GM23338 (cell line): ENCODE measurements at regions not wholly inside any gene's neighbourhood (a gene's known extent, or its start where the extent isn't known, plus 50 kb on each side); places are given as distances from the start of the nearest gene placed in this dataset.

Experiments
- ATAC-seq: fragments of 200-7000 bp; cut with Tn5 transposase; 3 replicates; pipeline ENCODE4 v1.9.1; 2020
- DNase-seq: peaks from one replicate; pipeline ENCODE4 v3.0.0-alpha.2; 2015; ENCODE audit warnings: low spot score
- H2AFZ ChIP-seq: fragments of 200-600 bp; sonication (generic); 2 replicates; pipeline ENCODE4 v1.8.0; 2016; ENCODE audit warnings: antibody characterized with exemption, mild to moderate bottlenecking, moderate library complexity
- H3F3A ChIP-seq: fragments of 200-600 bp; sonication (generic); replicated peaks from 2 replicates; pipeline ENCODE4 v1.8.0; 2017; ENCODE audit warnings: antibody characterized with exemption, mixed run types, low read depth
- H3K27ac ChIP-seq: fragments of 200-600 bp; sonication (generic); 2 replicates; pipeline ENCODE4 v1.6.1; 2016; ENCODE audit warnings: low read depth
- H3K27me3 ChIP-seq: fragments of 200-600 bp; sonication (generic); 2 replicates; pipeline ENCODE4 v1.8.0; 2016; ENCODE audit warnings: mild to moderate bottlenecking, mixed run types, moderate library complexity; ENCODE audit not compliant: insufficient read depth
- H3K36me3 ChIP-seq: fragments of 200-600 bp; sonication (generic); 2 replicates; pipeline ENCODE4 v1.8.0; 2016; ENCODE audit warnings: mild to moderate bottlenecking; ENCODE audit not compliant: insufficient read depth
- H3K4me1 ChIP-seq: fragments of 200-600 bp; sonication (generic); 2 replicates; pipeline ENCODE4 v1.8.0; 2016; ENCODE audit warnings: mild to moderate bottlenecking, moderate library complexity; ENCODE audit not compliant: insufficient read depth
- H3K4me2 ChIP-seq: fragments of 200-600 bp; sonication (generic); 2 replicates; pipeline ENCODE4 v1.7.1; 2017; ENCODE audit warnings: mixed run types
- H3K4me3 ChIP-seq: fragments of 200-600 bp; sonication (generic); 2 replicates; pipeline ENCODE4 v1.6.1; 2016; ENCODE audit warnings: mixed run types
- H3K79me2 ChIP-seq: fragments of 200-600 bp; sonication (generic); replicated peaks from 2 replicates; pipeline ENCODE4 v1.8.0; 2017; ENCODE audit warnings: mild to moderate bottlenecking; ENCODE audit not compliant: insufficient read depth
- H3K9me2 ChIP-seq: fragments of 200-600 bp; sonication (generic); 2 replicates; pipeline ENCODE4 v1.8.0; 2017; ENCODE audit not compliant: insufficient read depth
- H4K20me1 ChIP-seq: fragments of 200-600 bp; sonication (generic); replicated peaks from 2 replicates; pipeline ENCODE4 v1.8.0; 2017; ENCODE audit warnings: mild to moderate bottlenecking; ENCODE audit not compliant: insufficient read depth
- H3K27ac Mint-ChIP-seq: 2 replicates; pipeline ENCODE4 v1.8.0; 2020; ENCODE audit warnings: inconsistent platforms, mild to moderate bottlenecking, moderate library complexity, mixed read lengths
- H3K27me3 Mint-ChIP-seq: 3 replicates; pipeline ENCODE4 v1.8.0; 2022; ENCODE audit warnings: low read depth, mild to moderate bottlenecking, moderate library complexity, mixed read lengths, inconsistent platforms; ENCODE audit not compliant: insufficient read depth, poor library complexity
- H3K36me3 Mint-ChIP-seq: 3 replicates; pipeline ENCODE4 v1.8.0; 2021; ENCODE audit warnings: low read depth, mild to moderate bottlenecking, inconsistent platforms, moderate library complexity, mixed read lengths
- H3K4me1 Mint-ChIP-seq: 3 replicates; pipeline ENCODE4 v1.8.0; 2020; ENCODE audit warnings: mild to moderate bottlenecking, inconsistent platforms, mixed read lengths
- H3K4me3 Mint-ChIP-seq: 3 replicates; pipeline ENCODE4 v1.8.0; 2021; ENCODE audit warnings: moderate library complexity, mild to moderate bottlenecking, inconsistent platforms, mixed read lengths
- H3K9me3 Mint-ChIP-seq: 3 replicates; pipeline ENCODE4 v1.8.0; 2020; ENCODE audit warnings: moderate library complexity, mild to moderate bottlenecking, inconsistent platforms, mixed read lengths
- CREB1 ChIP-seq: fragments of 250-450 bp; sonication (Bioruptor Pico); IDR thresholded peaks from 2 replicates; pipeline ENCODE4 v1.5.0; 2020; ENCODE audit warnings: low read depth, mild to moderate bottlenecking, moderate library complexity
- CTCF ChIP-seq, 2 experiments: fragments of 200-600 bp in 1 of 2; sonication (generic) in 1 of 2; conservative IDR thresholded peaks; 2 replicates each; pipeline versions ENCODE4 v1.5.1 to v1.6.1; 2016 to 2017; ENCODE audit warnings: antibody characterized with exemption in 2 of 2, low read depth in 2 of 2, mild to moderate bottlenecking in 2 of 2, moderate library complexity in 1 of 2
- ETS1 ChIP-seq: IDR thresholded peaks from 2 replicates; pipeline ENCODE4 v1.6.1; 2016; ENCODE audit warnings: antibody characterized with exemption
- EZH2 ChIP-seq: fragments of 200-600 bp; sonication (generic); IDR thresholded peaks from one replicate; pipeline ENCODE4 v1.8.0; 2017; ENCODE audit warnings: antibody characterized with exemption, mild to moderate bottlenecking, low read depth; ENCODE audit not compliant: unreplicated experiment
- EZH2phosphoT487 ChIP-seq: fragments of 200-600 bp; sonication (generic); IDR thresholded peaks from one replicate; pipeline ENCODE4 v1.8.1; 2018; ENCODE audit warnings: antibody characterized with exemption; ENCODE audit not compliant: unreplicated experiment
- JUNB ChIP-seq: IDR thresholded peaks from one replicate; pipeline ENCODE4 v1.6.1; 2016; ENCODE audit warnings: antibody characterized with exemption; ENCODE audit not compliant: unreplicated experiment
- NANOG ChIP-seq: IDR thresholded peaks from 2 replicates; pipeline ENCODE4 v1.6.1; 2016; ENCODE audit warnings: antibody characterized with exemption, borderline replicate concordance
- POLR2AphosphoS5 ChIP-seq: IDR thresholded peaks from 2 replicates; pipeline ENCODE4 v1.6.1; 2016; ENCODE audit warnings: antibody characterized with exemption, low read depth
- REST ChIP-seq: IDR thresholded peaks from one replicate; pipeline ENCODE4 v1.6.1; 2018; ENCODE audit warnings: antibody characterized with exemption; ENCODE audit not compliant: unreplicated experiment
- STAT1 ChIP-seq: IDR thresholded peaks from one replicate; pipeline ENCODE4 v1.6.1; 2016; ENCODE audit warnings: antibody characterized with exemption; ENCODE audit not compliant: unreplicated experiment
- ZNF114 ChIP-seq: fragments of 250-450 bp; sonication (Bioruptor Pico); IDR thresholded peaks from 2 replicates; pipeline ENCODE4 v1.5.0; 2020; ENCODE audit warnings: mild to moderate bottlenecking, moderate library complexity
- ZNF331 ChIP-seq: fragments of 250-450 bp; sonication (Bioruptor Pico); IDR thresholded peaks from 2 replicates; pipeline ENCODE4 v1.5.0; 2020; ENCODE audit warnings: low read depth, mild to moderate bottlenecking, moderate library complexity
- TF ChIP-seq, protein P1 (sequence below): fragments of 250-450 bp; sonication (Bioruptor Pico); IDR thresholded peaks from 2 replicates; pipeline ENCODE4 v1.5.0; 2020; ENCODE audit warnings: mild to moderate bottlenecking, moderate library complexity

GRCh38 chr2:77652499-77652898, 130.3 kb upstream of the LRRTM4 start:
- no peaks in the 10 kb centered on the region for H3K4me1 ChIP-seq
- H3K27me3 ChIP-seq, result no peaks in the 10 kb centered on the region
- no peak overlapping the region for H3K4me3 ChIP-seq
- H2AFZ ChIP-seq, result no peak overlapping the region
- Mint-ChIP-seq H3K27ac (no peak overlapping the region), H3K4me1 (no peaks in the 10 kb centered on the region), H3K9me3 (peaks cover 3% of the 10 kb centered on the region; the same call in 1 of the 3 replicates), H3K4me3 (no peak overlapping the region), H3K36me3 (no peaks in the 10 kb centered on the region; the same call in 2 of the 3 replicates), H3K27me3 (peaks cover 3% of the 10 kb centered on the region)
- no peak overlapping the region for H3K4me2 ChIP-seq
- 0 out of 2 replicates have a peak, but pooled peaks cover 6% of the 10 kb centered on the region for H3K9me2 ChIP-seq
- no peak for TF ChIP-seq ZNF331
- TF ChIP-seq ZNF114 (CRISPR knock-in tag), result no peak
- TF ChIP-seq, protein P1, sequence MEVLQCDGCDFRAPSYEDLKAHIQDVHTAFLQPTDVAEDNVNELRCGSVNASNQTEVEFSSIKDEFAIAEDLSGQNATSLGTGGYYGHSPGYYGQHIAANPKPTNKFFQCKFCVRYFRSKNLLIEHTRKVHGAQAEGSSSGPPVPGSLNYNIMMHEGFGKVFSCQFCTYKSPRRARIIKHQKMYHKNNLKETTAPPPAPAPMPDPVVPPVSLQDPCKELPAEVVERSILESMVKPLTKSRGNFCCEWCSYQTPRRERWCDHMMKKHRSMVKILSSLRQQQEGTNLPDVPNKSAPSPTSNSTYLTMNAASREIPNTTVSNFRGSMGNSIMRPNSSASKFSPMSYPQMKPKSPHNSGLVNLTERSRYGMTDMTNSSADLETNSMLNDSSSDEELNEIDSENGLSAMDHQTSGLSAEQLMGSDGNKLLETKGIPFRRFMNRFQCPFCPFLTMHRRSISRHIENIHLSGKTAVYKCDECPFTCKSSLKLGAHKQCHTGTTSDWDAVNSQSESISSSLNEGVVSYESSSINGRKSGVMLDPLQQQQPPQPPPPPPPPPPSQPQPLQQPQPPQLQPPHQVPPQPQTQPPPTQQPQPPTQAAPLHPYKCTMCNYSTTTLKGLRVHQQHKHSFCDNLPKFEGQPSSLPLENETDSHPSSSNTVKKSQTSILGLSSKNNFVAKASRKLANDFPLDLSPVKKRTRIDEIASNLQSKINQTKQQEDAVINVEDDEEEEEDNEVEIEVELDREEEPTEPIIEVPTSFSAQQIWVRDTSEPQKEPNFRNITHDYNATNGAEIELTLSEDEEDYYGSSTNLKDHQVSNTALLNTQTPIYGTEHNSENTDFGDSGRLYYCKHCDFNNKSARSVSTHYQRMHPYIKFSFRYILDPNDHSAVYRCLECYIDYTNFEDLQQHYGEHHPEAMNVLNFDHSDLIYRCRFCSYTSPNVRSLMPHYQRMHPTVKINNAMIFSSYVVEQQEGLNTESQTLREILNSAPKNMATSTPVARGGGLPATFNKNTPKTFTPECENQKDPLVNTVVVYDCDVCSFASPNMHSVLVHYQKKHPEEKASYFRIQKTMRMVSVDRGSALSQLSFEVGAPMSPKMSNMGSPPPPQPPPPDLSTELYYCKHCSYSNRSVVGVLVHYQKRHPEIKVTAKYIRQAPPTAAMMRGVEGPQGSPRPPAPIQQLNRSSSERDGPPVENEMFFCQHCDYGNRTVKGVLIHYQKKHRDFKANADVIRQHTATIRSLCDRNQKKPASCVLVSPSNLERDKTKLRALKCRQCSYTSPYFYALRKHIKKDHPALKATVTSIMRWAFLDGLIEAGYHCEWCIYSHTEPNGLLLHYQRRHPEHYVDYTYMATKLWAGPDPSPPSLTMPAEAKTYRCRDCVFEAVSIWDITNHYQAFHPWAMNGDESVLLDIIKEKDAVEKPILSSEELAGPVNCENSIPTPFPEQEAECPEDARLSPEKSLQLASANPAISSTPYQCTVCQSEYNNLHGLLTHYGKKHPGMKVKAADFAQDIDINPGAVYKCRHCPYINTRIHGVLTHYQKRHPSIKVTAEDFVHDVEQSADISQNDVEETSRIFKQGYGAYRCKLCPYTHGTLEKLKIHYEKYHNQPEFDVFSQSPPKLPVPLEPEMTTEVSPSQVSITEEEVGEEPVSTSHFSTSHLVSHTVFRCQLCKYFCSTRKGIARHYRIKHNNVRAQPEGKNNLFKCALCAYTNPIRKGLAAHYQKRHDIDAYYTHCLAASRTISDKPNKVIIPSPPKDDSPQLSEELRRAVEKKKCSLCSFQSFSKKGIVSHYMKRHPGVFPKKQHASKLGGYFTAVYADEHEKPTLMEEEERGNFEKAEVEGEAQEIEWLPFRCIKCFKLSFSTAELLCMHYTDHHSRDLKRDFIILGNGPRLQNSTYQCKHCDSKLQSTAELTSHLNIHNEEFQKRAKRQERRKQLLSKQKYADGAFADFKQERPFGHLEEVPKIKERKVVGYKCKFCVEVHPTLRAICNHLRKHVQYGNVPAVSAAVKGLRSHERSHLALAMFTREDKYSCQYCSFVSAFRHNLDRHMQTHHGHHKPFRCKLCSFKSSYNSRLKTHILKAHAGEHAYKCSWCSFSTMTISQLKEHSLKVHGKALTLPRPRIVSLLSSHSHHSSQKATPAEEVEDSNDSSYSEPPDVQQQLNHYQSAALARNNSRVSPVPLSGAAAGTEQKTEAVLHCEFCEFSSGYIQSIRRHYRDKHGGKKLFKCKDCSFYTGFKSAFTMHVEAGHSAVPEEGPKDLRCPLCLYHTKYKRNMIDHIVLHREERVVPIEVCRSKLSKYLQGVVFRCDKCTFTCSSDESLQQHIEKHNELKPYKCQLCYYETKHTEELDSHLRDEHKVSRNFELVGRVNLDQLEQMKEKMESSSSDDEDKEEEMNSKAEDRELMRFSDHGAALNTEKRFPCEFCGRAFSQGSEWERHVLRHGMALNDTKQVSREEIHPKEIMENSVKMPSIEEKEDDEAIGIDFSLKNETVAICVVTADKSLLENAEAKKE, result no peak
- no peak for TF ChIP-seq NANOG
- no peak for TF ChIP-seq REST
- no peak for TF ChIP-seq JUNB
- TF ChIP-seq STAT1, result no peak
- no peak for TF ChIP-seq EZH2
- TF ChIP-seq CREB1 (CRISPR knock-in tag), result no peak
- no peak for TF ChIP-seq CTCF (conservative IDR thresholded peaks at IDR 0.05; ENCODE audit: low read depth in 2 of 2)
- TF ChIP-seq POLR2AphosphoS5, result no peak
- TF ChIP-seq EZH2phosphoT487, result no peak
- no peak for TF ChIP-seq ETS1
- H3K27ac ChIP-seq, result no peak overlapping the region
- H4K20me1 ChIP-seq, result no peaks in the 10 kb centered on the region
- H3K36me3 ChIP-seq, result no peaks in the 10 kb centered on the region
- H3K79me2 ChIP-seq, result no peaks in the 10 kb centered on the region
- ATAC-seq (no peak), DNase-seq (no peak)
- H3F3A ChIP-seq, result no peaks in the 10 kb centered on the region
